H9 (cell line): ENCODE measurements at regions not wholly inside any gene's neighbourhood (a gene's known extent, or its start where the extent isn't known, plus 50 kb on each side); places are given as distances from the start of the nearest gene placed in this dataset.

Source experiments
- DNase-seq: peaks from one replicate; pipeline ENCODE4 v3.0.0-alpha.2; 2017
- H2AFZ ChIP-seq: one replicate; pipeline ENCODE4 v1.6.1; 2013; ENCODE audit warnings: mild to moderate bottlenecking, low read length, control low read depth, moderate library complexity
- H2AK5ac ChIP-seq: 2 replicates; pipeline ENCODE4 v1.6.1; 2013; ENCODE audit warnings: low read length, control low read depth, mixed read lengths; ENCODE audit not compliant: insufficient read length
- H2BK120ac ChIP-seq: one replicate; pipeline ENCODE4 v1.6.1; 2013; ENCODE audit warnings: low read depth, mild to moderate bottlenecking, low read length, control low read depth, inconsistent platforms; ENCODE audit not compliant: poor library complexity, severe bottlenecking
- H2BK12ac ChIP-seq: 2 replicates; pipeline ENCODE4 v1.6.1; 2013; ENCODE audit warnings: low read length, control low read depth, mixed read lengths, low read depth; ENCODE audit not compliant: insufficient read length
- H2BK15ac ChIP-seq: 2 replicates; pipeline ENCODE4 v1.6.1; 2013; ENCODE audit warnings: low read depth, low read length, control low read depth
- H2BK20ac ChIP-seq: one replicate; pipeline ENCODE4 v1.6.1; 2013; ENCODE audit warnings: low read depth, mild to moderate bottlenecking, low read length, control low read depth, inconsistent platforms; ENCODE audit not compliant: poor library complexity, severe bottlenecking
- H2BK5ac ChIP-seq: 2 replicates; pipeline ENCODE4 v1.6.1; 2013; ENCODE audit warnings: low read length, control low read depth, mixed read lengths; ENCODE audit not compliant: insufficient read length
- H3K14ac ChIP-seq: 2 replicates; pipeline ENCODE4 v1.6.1; 2013; ENCODE audit warnings: low read length, control low read depth; ENCODE audit not compliant: insufficient read depth
- H3K18ac ChIP-seq: 2 replicates; pipeline ENCODE4 v1.6.1; 2013; ENCODE audit warnings: low read depth, mild to moderate bottlenecking, mixed read lengths, low read length, control low read depth; ENCODE audit not compliant: insufficient read length
- H3K23ac ChIP-seq: 2 replicates; pipeline ENCODE4 v1.6.1; 2013; ENCODE audit warnings: low read length, control low read depth, mixed read lengths, low read depth; ENCODE audit not compliant: insufficient read length
- H3K23me2 ChIP-seq: 2 replicates; pipeline ENCODE4 v1.6.1; 2013; ENCODE audit warnings: low read depth, mild to moderate bottlenecking, mixed read lengths, low read length, control low read depth; ENCODE audit not compliant: insufficient read length, poor library complexity, severe bottlenecking
- H3K27ac ChIP-seq: 2 replicates; pipeline ENCODE4 v1.5.1; 2013; ENCODE audit warnings: low read length, control low read depth, mixed read lengths, low read depth; ENCODE audit not compliant: insufficient read length
- H3K27me3 ChIP-seq: 2 replicates; pipeline ENCODE4 v1.6.1; 2013; ENCODE audit warnings: low read length, control low read depth, inconsistent platforms; ENCODE audit not compliant: insufficient read depth
- H3K4ac ChIP-seq: 2 replicates; pipeline ENCODE4 v1.6.1; 2013; ENCODE audit warnings: low read depth, mild to moderate bottlenecking, control low read depth, inconsistent platforms, low read length, moderate library complexity
- H3K4me1 ChIP-seq: 2 replicates; pipeline ENCODE4 v1.6.1; 2013; ENCODE audit warnings: low read length, control low read depth, inconsistent platforms; ENCODE audit not compliant: insufficient read depth
- H3K4me2 ChIP-seq: 2 replicates; pipeline ENCODE4 v1.6.1; 2013; ENCODE audit warnings: low read length, control low read depth, mixed read lengths; ENCODE audit not compliant: insufficient read length, insufficient read depth
- H3K56ac ChIP-seq: 2 replicates; pipeline ENCODE4 v1.6.1; 2013; ENCODE audit warnings: low read depth, mild to moderate bottlenecking, mixed read lengths, low read length, control low read depth; ENCODE audit not compliant: insufficient read length
- H3K79me1 ChIP-seq: 2 replicates; pipeline ENCODE4 v1.6.1; 2013; ENCODE audit warnings: low read depth, mild to moderate bottlenecking, moderate library complexity, low read length, control low read depth, inconsistent platforms; ENCODE audit not compliant: insufficient read depth, poor library complexity, severe bottlenecking
- H3K79me2 ChIP-seq: 2 replicates; pipeline ENCODE4 v1.6.1; 2013; ENCODE audit warnings: low read length, control low read depth, inconsistent platforms; ENCODE audit not compliant: insufficient read depth
- H3K9ac ChIP-seq: 2 replicates; pipeline ENCODE4 v1.6.1; 2013; ENCODE audit warnings: low read length, control low read depth, mixed read lengths; ENCODE audit not compliant: insufficient read length; ENCODE audit errors: extremely low read depth
- H3K9me3 ChIP-seq: one replicate; pipeline ENCODE4 v1.6.1; 2013; ENCODE audit warnings: low read depth, low read length, inconsistent platforms; ENCODE audit not compliant: control insufficient read depth
- H3T11ph ChIP-seq: one replicate; pipeline ENCODE4 v1.6.1; 2013; ENCODE audit warnings: mild to moderate bottlenecking, low read length, control low read depth, inconsistent platforms
- H4K20me1 ChIP-seq: one replicate; pipeline ENCODE4 v1.6.1; 2013; ENCODE audit not compliant: control insufficient read depth, insufficient read length, insufficient read depth
- H4K5ac ChIP-seq: 2 replicates; pipeline ENCODE4 v1.6.1; 2013; ENCODE audit warnings: low read depth, mild to moderate bottlenecking, mixed read lengths, low read length, control low read depth; ENCODE audit not compliant: insufficient read length
- H4K8ac ChIP-seq: replicated peaks from 2 replicates; pipeline ENCODE4 v1.6.1; 2013; ENCODE audit warnings: low read length, control low read depth, mixed read lengths, low read depth; ENCODE audit not compliant: insufficient read length
- H4K91ac ChIP-seq: 2 replicates; pipeline ENCODE4 v1.6.1; 2013; ENCODE audit warnings: low read depth, mild to moderate bottlenecking, moderate library complexity, mixed read lengths, low read length, control low read depth; ENCODE audit not compliant: insufficient read length
- H3K27ac Mint-ChIP-seq, 3 experiments: 2 replicates in 2 of 3; 3 replicates in 1 of 3; pipeline ENCODE4 v1.8.0; 2020 to 2021; ENCODE audit warnings: mixed read lengths in 3 of 3, mild to moderate bottlenecking in 1 of 3, moderate library complexity in 1 of 3
- H3K27me3 Mint-ChIP-seq: 2 replicates; pipeline ENCODE4 v1.8.0; 2021; ENCODE audit warnings: low read depth, mild to moderate bottlenecking, moderate library complexity, mixed read lengths
- H3K36me3 Mint-ChIP-seq, 3 experiments: 2 replicates in 2 of 3; 3 replicates in 1 of 3; pipeline ENCODE4 v1.8.0; 2020 to 2021; ENCODE audit warnings: low read depth in 3 of 3, mixed read lengths in 3 of 3; ENCODE audit not compliant: insufficient read depth in 1 of 3
- H3K4me1 Mint-ChIP-seq, 2 experiments: 2 replicates each; pipeline ENCODE4 v1.8.0; 2020; ENCODE audit warnings: mixed read lengths in 2 of 2
- H3K4me3 Mint-ChIP-seq, 2 experiments: 2 replicates in 1 of 2; 3 replicates in 1 of 2; pipeline ENCODE4 v1.8.0; 2020 to 2021; ENCODE audit warnings: mild to moderate bottlenecking in 2 of 2, mixed read lengths in 2 of 2, moderate library complexity in 1 of 2
- H3K9me3 Mint-ChIP-seq, 2 experiments: 2 replicates in 1 of 2; 3 replicates in 1 of 2; pipeline ENCODE4 v1.8.0; 2020; ENCODE audit warnings: mild to moderate bottlenecking in 2 of 2, mixed read lengths in 2 of 2, moderate library complexity in 1 of 2
- WGBS: extraction: QIAGEN DNeasy Blood & Tissue Kit; methylation state at CpG from one replicate; pipeline ENCODE4 v1.1.7; 2013; ENCODE audit warnings: missing lambda C conversion rate, low lambda C conversion rate, mixed read lengths; ENCODE audit not compliant: insufficient read length; ENCODE audit errors: extremely low coverage; 5-methylcytosine and 5-hydroxymethylcytosine counted together
- TF ChIP-seq, protein P1 (sequence below): fragments of 200-600 bp; sonication (generic); conservative IDR thresholded peaks from 3 replicates; pipeline ENCODE4 v1.8.0; 2021; ENCODE audit warnings: antibody characterized with exemption, mild to moderate bottlenecking

- Histone ChIP-seq H3K79me1 (no peaks in the 10 kb centered on the region), H3K9ac (no peak overlapping the region), H3T11ph (no peak overlapping the region), H3K9me3 (no peaks in the 10 kb centered on the region), H4K8ac (no peak overlapping the region), H4K91ac (no peak overlapping the region), H4K5ac (no peak overlapping the region), H2AK5ac (no peak overlapping the region), H3K4me1 (no peaks in the 10 kb centered on the region), H3K27me3 (no peaks in the 10 kb centered on the region), H3K18ac (no peak overlapping the region), H3K4ac (no peak overlapping the region), H3K14ac (no peak overlapping the region), H2AFZ (no peak overlapping the region), H4K20me1 (no peaks in the 10 kb centered on the region), H3K79me2 (no peaks in the 10 kb centered on the region), H2BK15ac (no peak overlapping the region), H3K27ac (no peak overlapping the region), H2BK120ac (no peak overlapping the region), H2BK20ac (no peak overlapping the region), H3K56ac (no peak overlapping the region), H3K23me2 (no peaks in the 10 kb centered on the region), H3K23ac (no peak overlapping the region), H3K4me2 (no peak overlapping the region), H2BK12ac (no peak overlapping the region), H2BK5ac (no peak overlapping the region)
- TF ChIP-seq, protein P1, sequence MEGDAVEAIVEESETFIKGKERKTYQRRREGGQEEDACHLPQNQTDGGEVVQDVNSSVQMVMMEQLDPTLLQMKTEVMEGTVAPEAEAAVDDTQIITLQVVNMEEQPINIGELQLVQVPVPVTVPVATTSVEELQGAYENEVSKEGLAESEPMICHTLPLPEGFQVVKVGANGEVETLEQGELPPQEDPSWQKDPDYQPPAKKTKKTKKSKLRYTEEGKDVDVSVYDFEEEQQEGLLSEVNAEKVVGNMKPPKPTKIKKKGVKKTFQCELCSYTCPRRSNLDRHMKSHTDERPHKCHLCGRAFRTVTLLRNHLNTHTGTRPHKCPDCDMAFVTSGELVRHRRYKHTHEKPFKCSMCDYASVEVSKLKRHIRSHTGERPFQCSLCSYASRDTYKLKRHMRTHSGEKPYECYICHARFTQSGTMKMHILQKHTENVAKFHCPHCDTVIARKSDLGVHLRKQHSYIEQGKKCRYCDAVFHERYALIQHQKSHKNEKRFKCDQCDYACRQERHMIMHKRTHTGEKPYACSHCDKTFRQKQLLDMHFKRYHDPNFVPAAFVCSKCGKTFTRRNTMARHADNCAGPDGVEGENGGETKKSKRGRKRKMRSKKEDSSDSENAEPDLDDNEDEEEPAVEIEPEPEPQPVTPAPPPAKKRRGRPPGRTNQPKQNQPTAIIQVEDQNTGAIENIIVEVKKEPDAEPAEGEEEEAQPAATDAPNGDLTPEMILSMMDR, result no peak
- H3K4me3 Mint-ChIP-seq, result no peak overlapping the region
- peaks cover 6% of the 10 kb centered on the region in 2 experiments; a peak in 2 of 4 replicates for H3K4me1 Mint-ChIP-seq
- H3K27me3 Mint-ChIP-seq, result peaks cover 2% of the 10 kb centered on the region; the same call in 1 of the 2 replicates
- H3K9me3 Mint-ChIP-seq, result no peaks in the 10 kb centered on the region
- no CpG with 5 or more reads among the region's 3 CpGs for WGBS
- H3K27ac Mint-ChIP-seq, result no peak overlapping the region
- DNase-seq, result no peak
- H3K36me3 Mint-ChIP-seq, result no peaks in the 10 kb centered on the region
Observed at GRCh38 chr9:32867601-32868204, 84.4 kb downstream of the TMEM215 start.
